HG03558 (cell line): ENCODE measurements at regions not wholly inside any gene's neighbourhood (a gene's known extent, or its start where the extent isn't known, plus 50 kb on each side); places are given as distances from the start of the nearest gene placed in this dataset.

Source experiments
- ATAC-seq: cut with Tn5 transposase; IDR thresholded peaks from one replicate; pipeline ENCODE4 v1.9.1; 2021; ENCODE audit warnings: moderate number of reproducible peaks; ENCODE audit not compliant: unreplicated experiment; ENCODE audit errors: extremely low read depth

- ATAC-seq = no peak
Measured at GRCh38 chr3:168155303-168155702, 59.6 kb upstream of the GOLIM4 start.

- ATAC-seq = no peak
Measured at GRCh38 chr3:168154089-168154488, 58.4 kb upstream of the GOLIM4 start.

GRCh38 chr3:168152149-168152548 is 56.4 kb upstream of the GOLIM4 start:
- ATAC-seq = no peak
